H1 (cell line): ENCODE measurements at regions not wholly inside any gene's neighbourhood (a gene's known extent, or its start where the extent isn't known, plus 50 kb on each side); places are given as distances from the start of the nearest gene placed in this dataset.

ENCODE experiments used
- CHD2 ChIP-seq: IDR thresholded peaks from 2 replicates; pipeline ENCODE4 v1.6.1; 2012; ENCODE audit warnings: low read length, improper control_type of control experiment
- CHD7 ChIP-seq: fragments of 300-600 bp; sonication (generic); IDR thresholded peaks from 2 replicates; pipeline ENCODE4 v1.7.1; 2012; ENCODE audit warnings: low read length, moderate library complexity, mild to moderate bottlenecking, inconsistent platforms; ENCODE audit not compliant: insufficient replicate concordance
- GTF2F1 ChIP-seq: IDR thresholded peaks from 2 replicates; pipeline ENCODE4 v1.6.1; 2012; ENCODE audit warnings: low read depth, low read length, improper control_type of control experiment, borderline replicate concordance
- HDAC2 ChIP-seq, 2 experiments: fragments of 300-600 bp in 1 of 2; sonication (generic) in 1 of 2; IDR thresholded peaks; 2 replicates each; pipeline ENCODE4 v1.6.1; 2011 to 2012; ENCODE audit warnings: low read depth in 2 of 2, low read length in 2 of 2, mild to moderate bottlenecking in 2 of 2, moderate library complexity in 2 of 2, borderline replicate concordance in 1 of 2, inconsistent platforms in 1 of 2
- MAFK ChIP-seq: IDR thresholded peaks from 2 replicates; pipeline ENCODE4 v1.6.1; 2012; ENCODE audit warnings: low read depth, mild to moderate bottlenecking, improper control_type of control experiment, low read length
- MAX ChIP-seq: IDR thresholded peaks from 2 replicates; pipeline ENCODE4 v1.6.1; 2012; ENCODE audit warnings: inconsistent platforms
- SRF ChIP-seq: IDR thresholded peaks from 2 replicates; pipeline ENCODE4 v1.6.1; 2011; ENCODE audit warnings: mild to moderate bottlenecking, low read depth, low read length, moderate library complexity
- TAF1 ChIP-seq: IDR thresholded peaks from 2 replicates; pipeline ENCODE4 v1.6.1; 2011; ENCODE audit warnings: mild to moderate bottlenecking, low read depth, low read length

GRCh38 chr13:90455067-90455466 is 892.4 kb upstream of the MIR17HG start (continued):
- TF ChIP-seq CHD7: no peak
- no peak for TF ChIP-seq GTF2F1
- no peak for TF ChIP-seq SRF
- TF ChIP-seq MAFK: no peak
- no peak for TF ChIP-seq TAF1
- no peak for TF ChIP-seq CHD2
- TF ChIP-seq MAX: no peak
- TF ChIP-seq HDAC2 (IDR thresholded peaks at IDR 0.05; ENCODE audit: borderline replicate concordance in 1 of 2, low read depth in 2 of 2, low read length in 2 of 2): no peak
- TF ChIP-seq, all 59 proteins: peak for 0
